ENCODE measurements at regions not wholly inside any gene's neighbourhood (a gene's known extent, or its start where the extent isn't known, plus 50 kb on each side); places are given as distances from the start of the nearest gene placed in this dataset.
"Not testable (repeated sequence)": the region's sequence is repeated elsewhere in the genome, so short reads cannot be mapped to it uniquely, and the experiment has no call there.

DNA sequence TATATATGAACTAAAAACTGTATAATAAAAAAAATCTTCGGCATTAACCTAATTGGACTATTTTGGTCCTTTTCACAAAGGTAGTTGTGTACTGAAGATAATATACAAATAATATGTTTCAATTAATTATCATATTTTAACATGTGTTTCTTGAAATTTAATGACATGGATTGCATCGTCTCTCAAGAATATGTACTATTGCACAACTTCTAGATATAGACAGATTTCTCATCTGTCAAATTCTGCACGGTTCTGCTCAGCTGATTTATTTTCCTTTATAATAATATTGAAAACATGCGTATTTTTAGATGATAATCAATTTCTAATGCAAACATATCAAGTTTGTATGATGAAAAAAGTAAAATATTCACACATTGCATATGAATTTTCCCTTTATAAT is 498.7 kb upstream of the PABPC4L start:
- no peaks in the 10 kb centered on the region for H3K9me3 ChIP-seq
- no peak for DNase-seq (ENCODE audit: low spot score)
- H3K4me3 ChIP-seq: no peak overlapping the region
- no peak for TF ChIP-seq POLR2A (IDR thresholded peaks at IDR 0.05)
- TF ChIP-seq, protein P1, sequence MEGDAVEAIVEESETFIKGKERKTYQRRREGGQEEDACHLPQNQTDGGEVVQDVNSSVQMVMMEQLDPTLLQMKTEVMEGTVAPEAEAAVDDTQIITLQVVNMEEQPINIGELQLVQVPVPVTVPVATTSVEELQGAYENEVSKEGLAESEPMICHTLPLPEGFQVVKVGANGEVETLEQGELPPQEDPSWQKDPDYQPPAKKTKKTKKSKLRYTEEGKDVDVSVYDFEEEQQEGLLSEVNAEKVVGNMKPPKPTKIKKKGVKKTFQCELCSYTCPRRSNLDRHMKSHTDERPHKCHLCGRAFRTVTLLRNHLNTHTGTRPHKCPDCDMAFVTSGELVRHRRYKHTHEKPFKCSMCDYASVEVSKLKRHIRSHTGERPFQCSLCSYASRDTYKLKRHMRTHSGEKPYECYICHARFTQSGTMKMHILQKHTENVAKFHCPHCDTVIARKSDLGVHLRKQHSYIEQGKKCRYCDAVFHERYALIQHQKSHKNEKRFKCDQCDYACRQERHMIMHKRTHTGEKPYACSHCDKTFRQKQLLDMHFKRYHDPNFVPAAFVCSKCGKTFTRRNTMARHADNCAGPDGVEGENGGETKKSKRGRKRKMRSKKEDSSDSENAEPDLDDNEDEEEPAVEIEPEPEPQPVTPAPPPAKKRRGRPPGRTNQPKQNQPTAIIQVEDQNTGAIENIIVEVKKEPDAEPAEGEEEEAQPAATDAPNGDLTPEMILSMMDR (IDR thresholded peaks at IDR 0.05): no peak
- TF ChIP-seq POLR2AphosphoS5 (IDR thresholded peaks at IDR 0.05): no peak
- no peaks in the 10 kb centered on the region for H3K4me1 ChIP-seq (replicated peaks)
- intact Hi-C loops (cut with DNase I): no loop called here
- no peaks in the 10 kb centered on the region for H3K27me3 ChIP-seq (replicated peaks; ENCODE audit: insufficient read depth)
- no peaks in the 10 kb centered on the region for H3K36me3 ChIP-seq
- H3K27ac ChIP-seq: no peak overlapping the region
- WGBS: 92% methylated on average over 4 of the region's 4 CpGs

DNA sequence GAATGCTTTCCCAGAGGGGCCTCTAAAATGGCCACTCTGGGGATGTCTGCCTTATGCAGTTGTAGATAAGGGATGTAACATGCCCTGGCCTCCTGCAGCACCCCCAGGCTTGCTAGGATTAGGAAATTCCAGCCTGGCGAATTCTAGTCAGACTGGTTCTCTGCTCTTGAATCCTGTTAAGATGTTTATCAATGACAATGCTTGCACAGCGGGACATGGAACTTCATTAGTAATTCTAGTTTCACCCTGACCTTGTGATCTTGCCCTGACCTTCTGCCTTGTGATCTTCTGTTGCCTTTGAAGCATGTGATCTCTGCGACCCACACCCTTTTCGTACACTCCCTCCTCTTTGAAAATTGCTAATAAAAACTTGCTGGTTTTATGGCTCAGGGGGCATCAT is 497.2 kb upstream of the PABPC4L start:
- intact Hi-C loops (cut with DNase I); H3K27ac ChIP-seq; H3K4me1 ChIP-seq (replicated peaks); H3K27me3 ChIP-seq (replicated peaks; ENCODE audit: insufficient read depth); H3K9me3 ChIP-seq; H3K4me3 ChIP-seq; DNase-seq (ENCODE audit: low spot score); H3K36me3 ChIP-seq: not testable (repeated sequence)
- WGBS: 85% methylated on average over 4 of the region's 4 CpGs

DNA sequence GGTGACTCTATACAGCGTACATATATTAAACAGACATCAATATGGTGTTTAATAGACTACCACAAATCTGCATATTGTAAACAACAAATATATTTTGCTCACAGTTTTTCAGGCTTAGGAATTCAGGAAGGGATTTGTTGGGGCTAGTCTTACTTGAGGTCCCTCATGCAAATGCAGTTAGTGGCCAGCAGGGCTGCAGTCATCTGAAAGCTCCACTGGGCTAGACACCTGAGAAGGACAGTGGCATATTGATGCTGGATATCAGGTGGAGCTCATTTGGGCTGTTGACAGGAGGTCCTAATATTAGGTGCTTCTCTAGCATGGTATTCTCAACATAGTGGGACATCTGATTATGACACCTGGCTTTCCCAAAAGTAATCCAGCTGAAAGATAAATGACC is 493.8 kb upstream of the PABPC4L start:
- no peaks in the 10 kb centered on the region for H3K36me3 ChIP-seq
- H3K27me3 ChIP-seq (replicated peaks; ENCODE audit: insufficient read depth): no peaks in the 10 kb centered on the region
- intact Hi-C loops (cut with DNase I): no loop called here
- H3K4me3 ChIP-seq: no peak overlapping the region
- TF ChIP-seq POLR2AphosphoS5 (IDR thresholded peaks at IDR 0.05) (no peak), POLR2A (IDR thresholded peaks at IDR 0.05) (no peak)
- TF ChIP-seq, protein P1 (IDR thresholded peaks at IDR 0.05): no peak
- 100% methylated on average over 1 of the region's 1 CpG for WGBS
- no peak overlapping the region for H3K27ac ChIP-seq
- H3K9me3 ChIP-seq: no peaks in the 10 kb centered on the region
- no peak for DNase-seq (ENCODE audit: low spot score)
- H3K4me1 ChIP-seq (replicated peaks): no peaks in the 10 kb centered on the region

DNA sequence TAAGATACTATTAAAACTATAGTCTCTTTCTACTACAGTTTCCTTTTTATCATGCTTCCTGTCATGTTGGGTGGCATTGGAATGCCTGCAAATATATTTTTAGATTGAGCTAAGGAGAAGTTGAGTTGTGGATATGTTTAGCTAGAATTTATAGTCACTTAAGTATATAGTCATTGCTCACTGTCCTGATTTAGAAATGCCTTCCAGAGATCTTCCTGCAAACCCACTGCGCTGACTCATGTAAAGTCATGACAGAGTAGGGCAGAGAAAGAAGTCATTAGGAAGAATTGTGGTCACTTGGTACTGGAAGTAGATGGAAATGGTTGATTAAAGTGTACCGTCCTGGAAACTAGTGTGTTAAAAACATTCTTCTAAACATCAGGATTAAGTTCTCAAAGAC is 490.3 kb upstream of the PABPC4L start:
- intact Hi-C loops (cut with DNase I): no loop called here
- WGBS: 94% methylated on average over 2 of the region's 2 CpGs
- H3K27ac ChIP-seq: no peak overlapping the region
- H3K9me3 ChIP-seq: no peaks in the 10 kb centered on the region
- DNase-seq (ENCODE audit: low spot score): no peak
- TF ChIP-seq, protein P1 (IDR thresholded peaks at IDR 0.05): no peak
- TF ChIP-seq POLR2AphosphoS5 (IDR thresholded peaks at IDR 0.05) (no peak), POLR2A (IDR thresholded peaks at IDR 0.05) (no peak)
- H3K4me3 ChIP-seq: no peak overlapping the region
- no peaks in the 10 kb centered on the region for H3K36me3 ChIP-seq
- H3K27me3 ChIP-seq (replicated peaks; ENCODE audit: insufficient read depth): no peaks in the 10 kb centered on the region
- H3K4me1 ChIP-seq (replicated peaks): no peaks in the 10 kb centered on the region

DNA sequence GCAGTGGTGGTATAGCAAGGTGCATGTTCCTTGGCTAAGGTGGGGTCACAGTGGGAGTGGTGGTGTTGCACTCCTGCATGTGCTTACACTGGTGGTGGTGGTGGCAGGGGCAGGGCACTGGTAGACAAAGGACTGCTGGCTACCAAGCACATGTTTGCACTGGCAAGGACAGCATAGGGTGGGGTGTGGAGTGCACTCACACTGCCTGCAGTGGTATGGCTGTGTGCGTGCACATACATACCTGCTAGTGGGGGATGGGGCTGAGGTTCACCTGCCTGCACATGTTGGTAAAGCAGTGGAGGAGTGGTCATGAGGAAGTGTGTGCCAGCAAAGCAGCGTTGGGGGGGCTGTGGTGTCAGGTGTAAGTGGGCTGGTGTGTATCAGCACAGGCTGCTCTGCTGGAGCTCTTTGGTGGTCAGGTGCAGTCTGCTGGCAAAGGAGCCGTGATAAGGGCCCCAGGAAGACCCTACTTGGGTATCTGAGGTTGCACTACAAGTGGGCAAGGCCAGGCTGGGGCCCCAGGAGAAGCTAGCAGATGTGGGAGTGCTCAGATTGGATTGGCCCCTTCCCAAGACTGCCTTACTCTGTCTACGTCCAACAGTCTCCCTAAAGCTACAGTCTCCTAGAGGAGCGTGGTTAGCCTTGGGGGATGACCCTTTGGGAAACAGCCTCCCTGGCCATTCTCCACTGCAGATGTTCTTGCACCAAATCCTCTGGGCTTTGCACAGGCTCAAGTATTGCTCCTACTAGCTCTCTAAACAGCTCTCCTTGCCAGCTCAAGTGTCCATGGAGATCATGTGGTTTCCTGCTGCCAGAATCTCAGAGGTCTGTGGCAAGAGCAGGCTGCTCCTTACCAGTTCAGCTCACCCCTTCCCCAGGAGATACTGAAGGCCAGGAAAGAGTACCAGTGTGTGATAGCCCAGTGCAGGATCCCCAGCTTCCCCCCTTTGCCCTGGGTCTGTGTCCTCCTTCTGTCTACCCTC is 486.3 kb upstream of the PABPC4L start:
- WGBS: 71% methylated on average over 5 of the region's 5 CpGs
- no peaks in the 10 kb centered on the region for H3K4me1 ChIP-seq (replicated peaks)
- TF ChIP-seq, protein P1 (IDR thresholded peaks at IDR 0.05): no peak
- no peak for TF ChIP-seq POLR2A (IDR thresholded peaks at IDR 0.05)
- TF ChIP-seq POLR2AphosphoS5 (IDR thresholded peaks at IDR 0.05): no peak
- no peak overlapping the region for H3K27ac ChIP-seq
- no peak overlapping the region for H3K4me3 ChIP-seq
- no peak for DNase-seq (ENCODE audit: low spot score)
- intact Hi-C loops (cut with DNase I): no loop called here
- H3K36me3 ChIP-seq: no peaks in the 10 kb centered on the region
- no peaks in the 10 kb centered on the region for H3K27me3 ChIP-seq (replicated peaks; ENCODE audit: insufficient read depth)
- no peaks in the 10 kb centered on the region for H3K9me3 ChIP-seq

All from prostate gland (tissue), 2 donors.